MM.1S (cell line): ENCODE measurements at regions not wholly inside any gene's neighbourhood (a gene's known extent, or its start where the extent isn't known, plus 50 kb on each side); places are given as distances from the start of the nearest gene placed in this dataset.

Experiments
- CTCF ChIP-seq: fragments of 300-600 bp; sonication (generic); IDR thresholded peaks from 2 replicates; pipeline ENCODE4 v1.5.1; 2016; ENCODE audit warnings: antibody characterized with exemption, low read length, mixed read lengths
- EZH2 ChIP-seq: fragments of 300-600 bp; sonication (generic); optimal IDR thresholded peaks from 2 replicates; pipeline ENCODE3; 2017; ENCODE audit warnings: low read depth, mild to moderate bottlenecking, antibody characterized with exemption, low read length, mixed read lengths
- EZH2phosphoT487 ChIP-seq: fragments of 300-600 bp; sonication (generic); IDR thresholded peaks from 2 replicates; pipeline ENCODE4 v1.6.1; 2018; ENCODE audit warnings: antibody characterized with exemption, low read length

DNA sequence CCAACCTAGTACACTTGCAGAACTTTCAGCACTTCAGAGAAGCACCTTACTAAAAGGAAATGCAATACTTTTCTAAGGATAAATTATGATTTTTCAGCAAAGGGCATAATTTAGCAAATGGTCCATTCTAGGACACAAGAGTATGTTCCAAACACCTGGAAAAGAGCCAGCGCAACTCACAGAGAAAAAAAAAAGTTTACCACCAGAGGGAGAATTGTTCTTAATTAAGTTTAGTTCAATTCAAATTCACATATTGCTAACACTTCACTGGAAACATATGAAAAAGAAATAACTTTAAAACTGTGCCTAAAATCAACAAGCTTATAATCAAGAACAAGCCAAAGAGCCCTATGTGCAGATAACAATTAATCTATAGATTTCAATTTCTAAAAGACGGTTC lies 338.1 kb downstream of the SEC16B start:
- no peak for TF ChIP-seq CTCF
- no peak for TF ChIP-seq EZH2phosphoT487
- TF ChIP-seq EZH2, result no peak
